Central memory CD8-positive, alpha-beta T cell (primary cell): ENCODE measurements at regions not wholly inside any gene's neighbourhood (a gene's known extent, or its start where the extent isn't known, plus 50 kb on each side); places are given as distances from the start of the nearest gene placed in this dataset.

ENCODE experiments used
- ATAC-seq: fragments of 150-1000 bp; cut with Tn5 transposase; replicated peaks from 2 replicates; pipeline ENCODE4 v1.10.0; 2022; ENCODE audit warnings: mild to moderate bottlenecking, moderate FRiP score, moderate number of reproducible peaks; ENCODE audit not compliant: poor library complexity, severe bottlenecking; ENCODE audit errors: extremely low read depth
- DNase-seq, 2 donors: peaks; one replicate each; pipeline ENCODE4 v3.0.0; 2021; ENCODE audit warnings: low spot score in 2 of 2
- H3K27ac Mint-ChIP-seq: one replicate; pipeline ENCODE4 v1.8.0; 2022; ENCODE audit warnings: low read depth, mild to moderate bottlenecking, moderate library complexity, mixed read lengths
- H3K27me3 Mint-ChIP-seq: one replicate; pipeline ENCODE4 v1.8.0; 2022; ENCODE audit warnings: mixed read lengths
- H3K36me3 Mint-ChIP-seq: one replicate; pipeline ENCODE4 v1.8.0; 2022; ENCODE audit warnings: mild to moderate bottlenecking, moderate library complexity, mixed read lengths; ENCODE audit not compliant: insufficient read depth
- H3K4me1 Mint-ChIP-seq: one replicate; pipeline ENCODE4 v1.8.0; 2022; ENCODE audit warnings: mixed read lengths
- H3K4me3 Mint-ChIP-seq: one replicate; pipeline ENCODE4 v1.8.0; 2022; ENCODE audit warnings: mild to moderate bottlenecking, moderate library complexity, mixed read lengths
- H3K9me3 Mint-ChIP-seq: one replicate; pipeline ENCODE4 v1.8.0; 2022; ENCODE audit warnings: mixed read lengths

DNA sequence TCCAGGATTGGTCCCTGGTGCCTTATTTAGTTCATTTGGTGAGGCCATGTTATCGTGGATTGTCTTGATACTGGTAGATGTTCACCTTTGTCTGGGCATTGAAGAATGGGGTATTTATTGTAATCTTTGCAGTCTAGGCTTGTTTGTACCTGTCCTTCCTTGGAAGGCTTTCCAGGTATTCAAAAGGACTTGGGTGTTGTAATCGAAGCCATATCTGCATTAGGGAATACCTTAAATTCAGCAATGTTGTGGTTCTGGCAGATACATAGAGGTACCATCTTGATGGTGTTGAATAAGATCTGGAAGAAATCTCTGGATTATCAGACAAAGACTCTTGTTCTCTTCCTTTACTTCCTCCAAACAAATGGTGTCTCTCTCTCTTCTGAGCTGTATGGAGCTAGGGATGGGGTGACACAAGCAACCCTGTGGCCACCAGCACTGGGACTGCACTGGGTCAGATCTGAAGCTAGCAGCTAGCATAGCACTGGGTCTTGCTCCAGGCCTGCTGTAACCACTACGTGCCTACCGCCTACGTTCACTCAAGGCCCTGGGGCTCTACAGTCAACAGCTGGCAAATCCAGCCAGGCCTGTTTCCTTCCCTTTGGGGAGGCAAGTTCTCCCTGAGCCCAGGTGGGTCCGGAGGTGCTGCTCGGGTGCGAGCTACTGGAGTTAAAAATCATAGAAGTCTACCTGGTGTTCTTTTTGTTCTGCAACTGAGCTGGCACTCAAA, 261.1 kb upstream of the CITED2 start:
- Mint-ChIP-seq H3K4me1 (peaks cover 3% of the 10 kb centered on the region), H3K9me3 (no peaks in the 10 kb centered on the region), H3K36me3 (no peaks in the 10 kb centered on the region), H3K27ac (no peak overlapping the region), H3K27me3 (peaks cover 11% of the 10 kb centered on the region), H3K4me3 (no peak overlapping the region)
- ATAC-seq: no peak
- DNase-seq: no peak

DNA sequence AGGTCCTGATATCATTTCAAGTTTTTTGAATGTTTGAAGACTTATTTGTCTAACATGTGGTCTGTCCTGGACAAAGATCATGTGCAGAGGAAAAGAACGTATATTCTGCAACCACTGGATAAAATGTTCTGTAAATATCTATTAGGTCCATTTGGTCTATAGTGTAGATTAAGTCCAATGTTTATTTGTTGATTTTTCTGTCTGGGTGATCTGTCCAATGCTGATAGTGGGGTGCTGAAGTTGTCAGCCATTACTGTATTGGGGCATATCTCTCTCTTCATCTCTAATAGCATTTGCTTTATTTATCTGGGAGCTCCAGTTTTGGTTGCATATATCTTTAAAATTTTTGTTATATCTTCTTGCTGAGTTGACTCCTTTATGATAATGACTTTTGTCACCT, 258.4 kb upstream of the CITED2 start:
- no peaks in the 10 kb centered on the region for H3K4me1 Mint-ChIP-seq
- H3K36me3 Mint-ChIP-seq: no peaks in the 10 kb centered on the region
- no peak overlapping the region for H3K4me3 Mint-ChIP-seq
- no peak for ATAC-seq
- H3K27ac Mint-ChIP-seq: no peak overlapping the region
- peaks cover 4% of the 10 kb centered on the region for H3K27me3 Mint-ChIP-seq
- DNase-seq: no peak
- H3K9me3 Mint-ChIP-seq: no peaks in the 10 kb centered on the region

DNA sequence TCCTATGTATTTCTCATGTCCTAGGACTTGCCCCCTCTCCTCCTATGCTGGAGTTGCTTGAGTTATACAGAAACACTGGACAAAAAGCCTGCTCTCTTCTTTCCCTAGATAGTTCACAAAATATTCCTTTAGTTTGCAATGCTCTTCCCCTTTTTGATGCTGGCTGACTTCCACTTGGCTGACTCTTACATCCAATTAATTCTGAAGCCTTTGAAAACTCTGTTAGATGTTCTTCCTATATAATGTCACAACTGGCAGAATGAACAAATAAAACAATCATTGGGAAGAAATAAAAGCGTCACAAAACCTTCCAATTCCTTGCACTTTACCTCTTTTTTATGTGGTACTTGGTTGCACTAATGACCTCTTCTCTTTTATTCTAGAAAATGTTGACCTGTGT, 253.8 kb upstream of the CITED2 start:
- DNase-seq: no peak
- H3K9me3 Mint-ChIP-seq: no peaks in the 10 kb centered on the region
- H3K36me3 Mint-ChIP-seq: no peaks in the 10 kb centered on the region
- H3K4me3 Mint-ChIP-seq: no peak overlapping the region
- no peaks in the 10 kb centered on the region for H3K27me3 Mint-ChIP-seq
- no peak overlapping the region for H3K27ac Mint-ChIP-seq
- ATAC-seq: no peak
- peaks cover 4% of the 10 kb centered on the region for H3K4me1 Mint-ChIP-seq

DNA sequence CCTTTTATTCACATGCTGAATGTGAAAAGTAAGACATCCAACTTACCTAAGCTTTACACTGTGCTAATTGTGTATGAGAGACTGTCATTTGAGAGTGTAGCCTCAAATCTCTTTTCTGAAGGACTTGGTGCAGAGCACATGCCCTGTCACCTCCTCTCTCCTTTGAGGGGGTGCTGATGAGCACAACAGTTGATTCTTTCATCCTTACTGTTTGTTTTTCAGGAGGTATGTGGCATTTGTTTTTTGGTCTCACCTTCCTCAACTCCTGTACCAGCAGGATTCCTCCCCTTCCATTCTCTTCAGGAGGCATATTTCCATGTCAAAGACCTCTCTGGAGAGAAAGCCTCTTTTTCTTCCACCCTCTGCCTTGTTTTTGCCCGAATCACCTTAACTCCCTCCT, 252.6 kb upstream of the CITED2 start:
- no peak for ATAC-seq
- Mint-ChIP-seq H3K36me3 (no peaks in the 10 kb centered on the region), H3K27me3 (no peaks in the 10 kb centered on the region), H3K27ac (no peak overlapping the region), H3K4me3 (no peak overlapping the region), H3K4me1 (peaks cover 4% of the 10 kb centered on the region), H3K9me3 (no peaks in the 10 kb centered on the region)
- DNase-seq: no peak

DNA sequence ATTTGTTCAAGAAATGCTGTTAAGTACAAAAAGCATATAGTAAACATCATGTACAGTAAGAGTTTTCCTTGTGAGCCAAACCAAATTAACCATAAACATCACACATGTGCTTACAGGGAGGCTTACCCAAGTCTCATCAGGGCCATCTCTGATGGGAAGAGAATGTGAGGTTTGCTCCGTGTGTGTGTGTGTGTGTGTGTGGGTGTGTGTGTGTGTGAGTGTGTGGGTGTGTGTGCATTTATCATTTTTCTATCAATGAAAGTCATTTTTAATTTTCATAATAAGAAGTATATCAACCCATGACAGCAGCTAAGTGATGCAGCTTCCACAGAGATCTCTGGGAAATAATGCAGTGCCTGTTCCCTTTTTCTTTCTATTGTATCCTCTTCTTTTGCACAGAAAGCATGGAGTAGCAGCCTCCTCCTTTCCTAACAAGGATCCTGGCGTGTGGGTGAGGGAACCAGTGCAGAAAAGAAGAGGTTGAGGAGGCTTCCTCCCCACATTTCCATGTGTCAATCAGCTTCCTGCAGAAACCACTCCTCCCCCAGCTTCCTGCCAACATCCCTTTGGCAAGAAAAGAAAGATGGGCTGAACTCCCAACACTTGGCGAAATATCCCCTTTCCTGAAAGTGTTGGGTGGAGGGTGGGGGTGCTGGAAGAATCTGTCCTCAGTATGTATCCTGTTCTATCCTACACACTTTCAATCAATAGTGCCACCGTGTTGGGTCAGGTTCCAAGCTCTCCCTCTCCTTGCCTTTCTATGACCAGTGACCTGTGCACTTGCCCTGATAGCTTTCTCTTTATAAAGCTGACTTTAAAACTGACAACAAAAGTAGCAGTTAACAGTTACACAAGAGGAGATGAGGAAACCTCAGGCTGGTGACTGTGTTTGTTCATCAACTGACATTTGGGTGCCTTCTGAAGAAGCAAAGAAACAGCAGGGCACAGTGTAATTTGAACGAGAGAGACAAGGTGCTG, 251.8 kb upstream of the CITED2 start:
- no peaks in the 10 kb centered on the region for H3K27me3 Mint-ChIP-seq
- peaks cover 4% of the 10 kb centered on the region for H3K4me1 Mint-ChIP-seq
- no peak overlapping the region for H3K4me3 Mint-ChIP-seq
- H3K9me3 Mint-ChIP-seq: no peaks in the 10 kb centered on the region
- H3K27ac Mint-ChIP-seq: no peak overlapping the region
- DNase-seq (no peak), ATAC-seq (no peak)
- no peaks in the 10 kb centered on the region for H3K36me3 Mint-ChIP-seq

DNA sequence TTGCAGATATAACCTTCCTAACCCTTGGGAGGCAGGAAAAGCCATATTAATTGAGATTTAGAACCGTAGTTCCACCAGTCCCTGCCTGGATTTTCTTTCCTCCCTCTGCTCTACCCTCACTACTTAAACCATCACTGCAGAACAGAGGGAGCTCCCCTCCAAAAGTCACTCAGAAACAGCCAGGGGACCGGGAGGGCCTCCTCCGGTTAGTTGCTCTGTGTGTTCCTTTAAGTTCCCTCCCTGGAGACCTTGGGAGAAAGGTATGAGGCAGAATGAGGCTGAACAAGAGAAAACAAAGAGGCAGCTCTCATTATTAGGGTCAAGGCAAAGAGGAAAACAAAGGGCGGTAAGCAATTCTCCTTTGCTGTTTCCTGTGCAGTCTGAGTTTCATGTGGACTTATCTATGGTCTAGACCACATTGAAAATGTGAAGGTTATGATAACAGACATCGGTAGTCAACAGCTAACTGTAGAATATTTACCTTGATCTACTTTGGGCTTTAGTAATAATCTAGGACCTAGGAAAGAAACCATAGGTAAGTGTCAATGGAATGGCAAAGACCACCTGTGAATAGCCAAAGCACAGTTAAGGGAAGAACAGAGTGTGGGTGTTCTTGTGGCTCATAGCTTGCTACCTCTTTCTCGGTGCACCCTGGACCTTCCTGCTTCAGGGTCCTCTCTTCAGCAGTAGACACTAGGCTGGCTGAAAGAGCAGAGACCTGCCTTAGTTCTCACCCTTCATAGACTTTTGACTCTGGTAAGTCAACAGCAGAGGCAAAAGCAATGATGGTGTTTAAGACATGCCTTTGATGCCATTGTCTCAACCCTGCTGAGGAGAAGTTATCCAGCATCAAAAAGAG, 250.9 kb upstream of the CITED2 start:
- Mint-ChIP-seq H3K4me3 (no peak overlapping the region), H3K9me3 (no peaks in the 10 kb centered on the region), H3K36me3 (no peaks in the 10 kb centered on the region), H3K27me3 (no peaks in the 10 kb centered on the region), H3K4me1 (peaks cover 4% of the 10 kb centered on the region), H3K27ac (no peak overlapping the region)
- DNase-seq (no peak), ATAC-seq (no peak)

DNA sequence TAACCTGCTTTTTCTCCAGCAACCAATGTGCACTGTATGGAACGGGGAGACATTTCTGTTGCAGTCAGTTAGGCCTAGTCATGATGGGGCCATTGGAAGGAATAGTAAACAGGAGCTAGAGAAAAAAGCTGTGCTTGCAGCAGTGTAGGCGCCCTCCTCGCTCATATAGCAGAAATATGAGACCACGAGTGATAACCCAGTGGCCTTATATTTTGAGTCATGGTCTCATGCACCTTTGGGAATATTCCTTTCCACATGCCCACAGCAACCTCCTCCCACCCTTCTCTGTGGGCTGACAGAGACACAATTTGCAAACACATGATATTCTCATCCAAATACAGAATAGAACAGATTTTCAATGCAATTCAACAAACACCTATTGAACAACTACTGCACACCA, 248.9 kb upstream of the CITED2 start:
- no peak for ATAC-seq
- Mint-ChIP-seq H3K36me3 (no peaks in the 10 kb centered on the region), H3K27me3 (no peaks in the 10 kb centered on the region), H3K4me1 (peaks cover 4% of the 10 kb centered on the region), H3K4me3 (no peak overlapping the region), H3K9me3 (no peaks in the 10 kb centered on the region), H3K27ac (no peak overlapping the region)
- DNase-seq: no peak

DNA sequence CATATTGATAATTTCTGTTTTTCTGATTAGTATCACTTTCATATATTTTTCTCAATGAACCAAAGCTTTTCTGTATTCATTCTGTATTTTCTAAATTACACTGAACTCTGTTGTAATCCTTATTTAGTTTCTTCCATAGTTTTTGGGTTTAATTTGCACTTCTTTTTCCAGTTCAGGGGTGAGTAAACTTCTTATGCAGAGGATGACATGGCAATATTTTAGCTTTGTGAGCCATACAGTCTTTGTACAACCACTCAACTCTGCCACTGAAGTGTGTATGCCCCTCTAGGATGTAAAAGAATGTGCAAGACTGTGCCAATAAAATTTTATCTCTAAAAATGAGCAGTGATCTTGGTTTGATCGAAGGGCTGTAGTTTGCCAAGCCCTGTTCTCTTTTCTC, 239.0 kb upstream of the CITED2 start:
- ATAC-seq: no peak
- H3K36me3 Mint-ChIP-seq: no peaks in the 10 kb centered on the region

DNA sequence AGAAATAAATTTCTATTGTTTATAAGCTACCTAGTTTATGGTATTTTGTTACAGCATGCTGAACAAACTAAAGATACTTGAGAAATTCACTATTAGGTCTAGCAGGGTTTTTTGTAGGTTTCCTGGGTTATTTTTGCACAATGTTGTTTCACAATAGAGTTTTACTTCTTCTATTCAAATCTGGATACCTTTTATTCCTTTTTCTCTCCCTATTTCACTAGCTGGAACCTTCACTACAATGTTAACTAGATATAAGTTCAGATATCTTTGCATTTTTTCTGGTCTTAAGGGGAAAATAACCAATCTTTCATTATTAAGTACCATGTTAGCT, 237.7 kb upstream of the CITED2 start:
- Mint-ChIP-seq H3K4me3 (no peak overlapping the region), H3K9me3 (no peaks in the 10 kb centered on the region), H3K27me3 (no peaks in the 10 kb centered on the region), H3K27ac (no peak overlapping the region), H3K36me3 (no peaks in the 10 kb centered on the region), H3K4me1 (no peaks in the 10 kb centered on the region)
- DNase-seq: no peak
- ATAC-seq: no peak

More for the DNA sequence above, 239.0 kb upstream of the CITED2 start:
- no peaks in the 10 kb centered on the region for H3K9me3 Mint-ChIP-seq
- no peaks in the 10 kb centered on the region for H3K27me3 Mint-ChIP-seq
- H3K4me3 Mint-ChIP-seq: no peak overlapping the region
- no peak overlapping the region for H3K27ac Mint-ChIP-seq
- no peak for DNase-seq
- H3K4me1 Mint-ChIP-seq: no peaks in the 10 kb centered on the region

DNA sequence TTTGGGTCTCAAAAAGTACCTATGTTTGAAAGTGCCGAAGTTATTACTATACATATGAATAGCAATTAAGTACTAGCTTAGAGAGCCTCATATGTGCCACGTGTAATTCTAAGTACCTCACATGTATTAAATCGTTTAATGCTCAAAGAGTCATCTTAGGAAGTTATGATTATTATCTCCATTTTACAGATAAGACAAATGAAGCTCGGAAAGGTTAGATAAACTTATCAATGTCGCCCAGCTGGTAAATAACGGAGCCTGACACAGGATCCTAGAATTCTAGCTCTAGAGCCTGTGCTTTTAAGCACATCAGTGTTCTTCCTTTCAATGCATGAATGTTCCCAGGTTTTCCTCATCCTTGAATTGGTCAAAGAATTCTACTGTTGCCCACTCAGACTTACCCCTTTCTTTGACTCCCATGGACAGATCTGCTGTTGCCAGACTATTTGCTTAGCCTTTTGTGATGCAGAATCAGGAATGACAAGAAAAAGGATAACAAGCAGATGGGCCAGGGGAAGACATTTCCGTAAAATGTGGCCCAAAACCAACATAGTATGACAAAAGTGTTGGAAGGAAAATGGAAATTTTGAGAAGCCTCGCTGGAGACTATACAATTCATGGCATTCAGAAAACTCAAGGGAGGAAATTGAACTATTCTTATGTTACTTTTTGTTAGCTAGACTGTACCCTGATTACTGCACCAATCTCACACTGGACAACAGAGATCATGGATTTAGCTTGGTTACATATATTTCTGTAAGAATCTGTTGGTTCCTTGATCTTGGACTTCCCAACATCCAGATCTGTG, 237.1 kb upstream of the CITED2 start:
- DNase-seq: no peak
- no peak for ATAC-seq
- H3K27ac Mint-ChIP-seq: no peak overlapping the region
- H3K36me3 Mint-ChIP-seq: no peaks in the 10 kb centered on the region
- H3K27me3 Mint-ChIP-seq: no peaks in the 10 kb centered on the region
- H3K4me1 Mint-ChIP-seq: no peaks in the 10 kb centered on the region
- no peak overlapping the region for H3K4me3 Mint-ChIP-seq
- H3K9me3 Mint-ChIP-seq: no peaks in the 10 kb centered on the region

DNA sequence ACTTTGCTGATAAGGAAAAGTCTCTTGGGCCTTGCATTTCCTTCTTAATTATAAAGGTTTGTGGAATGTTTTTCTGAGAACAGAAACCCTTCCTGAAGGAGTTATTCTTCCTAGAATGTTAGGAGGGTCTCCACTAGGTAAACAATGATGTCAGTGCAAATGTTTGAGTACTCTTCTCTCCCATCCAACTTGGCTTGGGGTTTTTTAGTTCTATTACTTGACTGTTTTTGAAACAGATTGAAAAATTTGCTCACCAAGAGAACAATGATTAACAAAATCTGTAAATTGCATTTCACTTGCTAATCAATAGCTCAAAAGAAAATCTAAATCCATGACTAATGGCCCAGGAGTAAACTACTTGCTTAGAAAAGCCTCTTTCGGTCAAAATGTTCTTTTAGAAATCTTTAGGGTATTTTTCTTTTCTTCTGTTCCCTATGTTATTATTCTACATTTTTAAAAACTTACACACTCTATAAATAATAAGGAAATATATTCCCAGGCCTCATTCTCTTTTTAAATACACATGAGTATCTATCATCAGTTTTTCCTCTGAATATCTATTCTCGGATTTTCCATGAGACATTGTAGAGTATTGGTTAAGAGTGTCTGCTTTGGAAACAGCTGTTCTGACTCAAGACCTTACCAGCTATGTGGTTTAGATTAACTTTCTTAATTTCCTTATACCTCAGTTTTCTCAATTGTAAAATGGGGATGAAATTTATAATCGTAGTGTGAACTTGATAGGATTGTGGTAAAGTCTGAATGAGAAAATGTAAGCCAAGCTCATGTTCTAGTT, 234.2 kb upstream of the CITED2 start:
- DNase-seq (no peak), ATAC-seq (no peak)
- no peak overlapping the region for H3K27ac Mint-ChIP-seq
- H3K9me3 Mint-ChIP-seq: no peaks in the 10 kb centered on the region
- H3K4me3 Mint-ChIP-seq: no peak overlapping the region
- no peaks in the 10 kb centered on the region for H3K36me3 Mint-ChIP-seq
- H3K4me1 Mint-ChIP-seq: no peaks in the 10 kb centered on the region
- H3K27me3 Mint-ChIP-seq: no peaks in the 10 kb centered on the region
